ENCODE measurements at regions not wholly inside any gene's neighbourhood (a gene's known extent, or its start where the extent isn't known, plus 50 kb on each side); places are given as distances from the start of the nearest gene placed in this dataset.

DNA sequence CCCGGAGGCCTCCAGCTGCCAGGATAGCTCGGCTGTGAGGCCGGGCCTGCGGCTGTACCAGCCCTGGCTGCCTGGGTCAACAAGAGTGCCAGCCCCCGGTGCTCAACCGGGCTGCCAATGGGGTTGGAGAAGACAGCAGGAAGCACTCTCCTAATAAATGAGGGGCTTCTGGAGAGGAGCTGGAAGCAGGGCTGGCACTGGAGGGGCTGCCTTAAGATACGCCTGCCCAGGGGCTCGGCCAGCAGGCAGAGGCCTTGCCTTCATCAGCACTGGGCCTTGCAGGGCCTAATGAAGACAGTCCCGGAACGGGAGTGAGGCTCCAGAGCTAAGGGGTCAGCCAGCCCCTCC is 73.6 kb downstream of the TEX51 start:
- no peak overlapping the region for H2AFZ ChIP-seq (ENCODE audit: low read depth, low read length)
- TF ChIP-seq, protein P1, sequence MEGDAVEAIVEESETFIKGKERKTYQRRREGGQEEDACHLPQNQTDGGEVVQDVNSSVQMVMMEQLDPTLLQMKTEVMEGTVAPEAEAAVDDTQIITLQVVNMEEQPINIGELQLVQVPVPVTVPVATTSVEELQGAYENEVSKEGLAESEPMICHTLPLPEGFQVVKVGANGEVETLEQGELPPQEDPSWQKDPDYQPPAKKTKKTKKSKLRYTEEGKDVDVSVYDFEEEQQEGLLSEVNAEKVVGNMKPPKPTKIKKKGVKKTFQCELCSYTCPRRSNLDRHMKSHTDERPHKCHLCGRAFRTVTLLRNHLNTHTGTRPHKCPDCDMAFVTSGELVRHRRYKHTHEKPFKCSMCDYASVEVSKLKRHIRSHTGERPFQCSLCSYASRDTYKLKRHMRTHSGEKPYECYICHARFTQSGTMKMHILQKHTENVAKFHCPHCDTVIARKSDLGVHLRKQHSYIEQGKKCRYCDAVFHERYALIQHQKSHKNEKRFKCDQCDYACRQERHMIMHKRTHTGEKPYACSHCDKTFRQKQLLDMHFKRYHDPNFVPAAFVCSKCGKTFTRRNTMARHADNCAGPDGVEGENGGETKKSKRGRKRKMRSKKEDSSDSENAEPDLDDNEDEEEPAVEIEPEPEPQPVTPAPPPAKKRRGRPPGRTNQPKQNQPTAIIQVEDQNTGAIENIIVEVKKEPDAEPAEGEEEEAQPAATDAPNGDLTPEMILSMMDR (IDR thresholded peaks at IDR 0.05; ENCODE audit: extremely low read depth in 1 of 2, insufficient read depth in 1 of 2, low read depth in 1 of 2, low read length in 2 of 2) = no peak
- no peak for TF ChIP-seq FOS (IDR thresholded peaks at IDR 0.05; ENCODE audit: borderline replicate concordance, insufficient read depth, low read length)
- TF ChIP-seq POLR2A (IDR thresholded peaks at IDR 0.05; ENCODE audit: low read depth, low read length) = no peak
- TF ChIP-seq JUN (IDR thresholded peaks at IDR 0.05; ENCODE audit: borderline replicate concordance, insufficient read depth, insufficient read length, low read depth) = no peak
- TF ChIP-seq, protein P2, sequence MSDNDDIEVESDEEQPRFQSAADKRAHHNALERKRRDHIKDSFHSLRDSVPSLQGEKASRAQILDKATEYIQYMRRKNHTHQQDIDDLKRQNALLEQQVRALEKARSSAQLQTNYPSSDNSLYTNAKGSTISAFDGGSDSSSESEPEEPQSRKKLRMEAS (IDR thresholded peaks at IDR 0.05; ENCODE audit: insufficient read depth, insufficient read length) = no peak
- TF ChIP-seq EZH2 (IDR thresholded peaks at IDR 0.05; ENCODE audit: borderline replicate concordance, low read depth, low read length, severe bottlenecking) = no peak
- no peak for TF ChIP-seq POLR2AphosphoS5 (IDR thresholded peaks at IDR 0.05; ENCODE audit: insufficient read depth, low read depth, low read length)
- TF ChIP-seq MYC (IDR thresholded peaks at IDR 0.05; ENCODE audit: low read depth, low read length) = no peak
- TF ChIP-seq GATA2 (IDR thresholded peaks at IDR 0.05; ENCODE audit: insufficient read depth, insufficient read length, low read depth, low read length) = no peak
- no TSS peak for BruUV-seq (replicated peaks)
- H3K9ac ChIP-seq (replicated peaks; ENCODE audit: extremely low read depth, insufficient read depth, low read length) = no peak overlapping the region
- POLR2A ChIA-PET = interaction anchor here (0.6 kb wide), 1 partner anchor 822 kb away, joined by 7 read pairs; no protein-coding TSS in a partner anchor
- no peaks in the 10 kb centered on the region for H3K9me3 ChIP-seq (replicated peaks; ENCODE audit: control insufficient read depth, insufficient read depth, low read length)
- dilution Hi-C loops (cut with MboI; ENCODE audit: extremely low pct_ligation_motif_present, low sequenced_read_pairs) = no loop called here
- H3K9me1 ChIP-seq (replicated peaks; ENCODE audit: control insufficient read depth, extremely low read depth, insufficient read depth, low read length) = no peaks in the 10 kb centered on the region
- no peaks in the 10 kb centered on the region for H3K79me2 ChIP-seq (ENCODE audit: control insufficient read depth, insufficient read depth, low read length)
- DNase-seq (ENCODE audit: low read depth, low spot score) (no peak), FAIRE-seq (no peak)
- no peak overlapping the region for H3K27ac ChIP-seq (ENCODE audit: insufficient read depth, low read depth, low read length)
- H4K20me1 ChIP-seq (replicated peaks; ENCODE audit: control insufficient read depth, extremely low read depth, insufficient read depth, low read length) = no peaks in the 10 kb centered on the region
- H3K4me2 ChIP-seq (ENCODE audit: insufficient read depth, low read length) = no peak overlapping the region
- intact Hi-C loops (cut with micrococcal nuclease) = loop anchor here (1.0 kb wide), 1 partner anchor 78 kb away; no protein-coding TSS in a partner anchor
- H3K4me1 ChIP-seq (ENCODE audit: control insufficient read depth, extremely low read depth, insufficient read depth, low read length) = no peaks in the 10 kb centered on the region
- peaks cover 11% of the 10 kb centered on the region in 2 experiments for H3K27me3 ChIP-seq (ENCODE audit: control insufficient read depth in 2 of 2, insufficient read depth in 2 of 2, low read length in 2 of 2)
- no peaks in the 10 kb centered on the region for H3K36me3 ChIP-seq (ENCODE audit: control insufficient read depth in 2 of 2, extremely low read depth in 1 of 2, insufficient read depth in 2 of 2, low read length in 2 of 2)
- CTCF ChIA-PET = interaction anchor here (0.7 to 2.0 kb wide), 23 partner anchors 8 to 200 kb away, joined by 3 to 18 read pairs (median 3); no protein-coding TSS in a partner anchor
- no peak overlapping the region for H3K4me3 ChIP-seq (replicated peaks in 1 of 3; ENCODE audit: insufficient read depth in 1 of 3, low read depth in 1 of 3, low read length in 3 of 3)
